ENCODE measurements at regions not wholly inside any gene's neighbourhood (a gene's known extent, or its start where the extent isn't known, plus 50 kb on each side); places are given as distances from the start of the nearest gene placed in this dataset.

DNA sequence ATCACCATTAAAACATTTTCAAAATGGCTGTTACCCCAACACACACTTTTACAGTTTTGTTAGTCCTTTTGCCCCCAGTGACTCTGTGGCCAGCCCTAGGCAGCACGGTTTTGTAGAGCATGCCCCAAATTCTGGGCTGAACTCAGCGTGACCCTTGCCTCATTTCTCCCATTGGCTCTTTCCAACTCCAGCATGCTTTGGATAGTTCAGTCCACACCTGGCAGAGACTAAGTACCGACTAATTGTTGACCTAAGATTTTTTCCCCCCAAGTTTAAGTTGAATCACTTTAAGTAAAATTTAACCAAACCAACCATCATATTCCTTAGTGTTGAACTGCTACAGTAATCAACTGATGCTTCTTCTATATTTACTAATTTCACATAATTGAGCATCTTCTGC lies 62.4 kb upstream of the LRRC8B start:
- no peak overlapping the region for H3K27ac ChIP-seq (replicated peaks)
- H3K27me3 ChIP-seq (ENCODE audit: insufficient read depth, poor library complexity, severe bottlenecking): no peaks in the 10 kb centered on the region
- H3K4me3 ChIP-seq (replicated peaks; ENCODE audit: insufficient read depth, low read length): no peak overlapping the region
- DNase-seq (ENCODE audit: low read depth in 1 of 2, low spot score in 1 of 2): no peak
- TF ChIP-seq SPI1 (IDR thresholded peaks at IDR 0.05; ENCODE audit: borderline replicate concordance, low read depth) (no peak), POLR2AphosphoS5 (IDR thresholded peaks at IDR 0.05; ENCODE audit: low read depth) (no peak), GABPA (IDR thresholded peaks at IDR 0.05; ENCODE audit: low read depth) (no peak)
- TF ChIP-seq, protein P1, sequence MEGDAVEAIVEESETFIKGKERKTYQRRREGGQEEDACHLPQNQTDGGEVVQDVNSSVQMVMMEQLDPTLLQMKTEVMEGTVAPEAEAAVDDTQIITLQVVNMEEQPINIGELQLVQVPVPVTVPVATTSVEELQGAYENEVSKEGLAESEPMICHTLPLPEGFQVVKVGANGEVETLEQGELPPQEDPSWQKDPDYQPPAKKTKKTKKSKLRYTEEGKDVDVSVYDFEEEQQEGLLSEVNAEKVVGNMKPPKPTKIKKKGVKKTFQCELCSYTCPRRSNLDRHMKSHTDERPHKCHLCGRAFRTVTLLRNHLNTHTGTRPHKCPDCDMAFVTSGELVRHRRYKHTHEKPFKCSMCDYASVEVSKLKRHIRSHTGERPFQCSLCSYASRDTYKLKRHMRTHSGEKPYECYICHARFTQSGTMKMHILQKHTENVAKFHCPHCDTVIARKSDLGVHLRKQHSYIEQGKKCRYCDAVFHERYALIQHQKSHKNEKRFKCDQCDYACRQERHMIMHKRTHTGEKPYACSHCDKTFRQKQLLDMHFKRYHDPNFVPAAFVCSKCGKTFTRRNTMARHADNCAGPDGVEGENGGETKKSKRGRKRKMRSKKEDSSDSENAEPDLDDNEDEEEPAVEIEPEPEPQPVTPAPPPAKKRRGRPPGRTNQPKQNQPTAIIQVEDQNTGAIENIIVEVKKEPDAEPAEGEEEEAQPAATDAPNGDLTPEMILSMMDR (IDR thresholded peaks at IDR 0.05; ENCODE audit: insufficient read depth, low read length): no peak
- TF ChIP-seq, protein P2, sequence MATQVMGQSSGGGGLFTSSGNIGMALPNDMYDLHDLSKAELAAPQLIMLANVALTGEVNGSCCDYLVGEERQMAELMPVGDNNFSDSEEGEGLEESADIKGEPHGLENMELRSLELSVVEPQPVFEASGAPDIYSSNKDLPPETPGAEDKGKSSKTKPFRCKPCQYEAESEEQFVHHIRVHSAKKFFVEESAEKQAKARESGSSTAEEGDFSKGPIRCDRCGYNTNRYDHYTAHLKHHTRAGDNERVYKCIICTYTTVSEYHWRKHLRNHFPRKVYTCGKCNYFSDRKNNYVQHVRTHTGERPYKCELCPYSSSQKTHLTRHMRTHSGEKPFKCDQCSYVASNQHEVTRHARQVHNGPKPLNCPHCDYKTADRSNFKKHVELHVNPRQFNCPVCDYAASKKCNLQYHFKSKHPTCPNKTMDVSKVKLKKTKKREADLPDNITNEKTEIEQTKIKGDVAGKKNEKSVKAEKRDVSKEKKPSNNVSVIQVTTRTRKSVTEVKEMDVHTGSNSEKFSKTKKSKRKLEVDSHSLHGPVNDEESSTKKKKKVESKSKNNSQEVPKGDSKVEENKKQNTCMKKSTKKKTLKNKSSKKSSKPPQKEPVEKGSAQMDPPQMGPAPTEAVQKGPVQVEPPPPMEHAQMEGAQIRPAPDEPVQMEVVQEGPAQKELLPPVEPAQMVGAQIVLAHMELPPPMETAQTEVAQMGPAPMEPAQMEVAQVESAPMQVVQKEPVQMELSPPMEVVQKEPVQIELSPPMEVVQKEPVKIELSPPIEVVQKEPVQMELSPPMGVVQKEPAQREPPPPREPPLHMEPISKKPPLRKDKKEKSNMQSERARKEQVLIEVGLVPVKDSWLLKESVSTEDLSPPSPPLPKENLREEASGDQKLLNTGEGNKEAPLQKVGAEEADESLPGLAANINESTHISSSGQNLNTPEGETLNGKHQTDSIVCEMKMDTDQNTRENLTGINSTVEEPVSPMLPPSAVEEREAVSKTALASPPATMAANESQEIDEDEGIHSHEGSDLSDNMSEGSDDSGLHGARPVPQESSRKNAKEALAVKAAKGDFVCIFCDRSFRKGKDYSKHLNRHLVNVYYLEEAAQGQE (IDR thresholded peaks at IDR 0.05; ENCODE audit: insufficient replicate concordance, low read depth): no peak

DNA sequence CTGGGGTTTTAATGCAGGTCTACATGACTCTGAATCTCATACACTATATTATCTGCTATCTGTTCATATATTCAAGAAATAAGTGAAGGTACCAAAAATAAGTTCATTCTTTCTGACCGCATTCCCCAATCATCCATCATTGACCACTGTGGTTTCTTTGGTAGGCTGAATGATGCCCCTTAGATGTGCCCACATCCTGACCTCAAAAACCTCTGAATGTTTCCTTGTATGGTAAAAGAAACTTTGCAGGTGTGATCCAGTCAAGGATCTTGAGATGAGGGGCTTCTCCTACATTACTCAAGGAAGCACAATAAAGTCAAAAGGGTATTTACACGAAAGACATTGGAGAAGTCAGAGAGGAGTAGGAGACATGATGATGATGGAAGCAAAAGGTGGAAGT lies 60.6 kb upstream of the LRRC8B start:
- no peak overlapping the region for H3K4me3 ChIP-seq (replicated peaks; ENCODE audit: insufficient read depth, low read length)

DNA sequence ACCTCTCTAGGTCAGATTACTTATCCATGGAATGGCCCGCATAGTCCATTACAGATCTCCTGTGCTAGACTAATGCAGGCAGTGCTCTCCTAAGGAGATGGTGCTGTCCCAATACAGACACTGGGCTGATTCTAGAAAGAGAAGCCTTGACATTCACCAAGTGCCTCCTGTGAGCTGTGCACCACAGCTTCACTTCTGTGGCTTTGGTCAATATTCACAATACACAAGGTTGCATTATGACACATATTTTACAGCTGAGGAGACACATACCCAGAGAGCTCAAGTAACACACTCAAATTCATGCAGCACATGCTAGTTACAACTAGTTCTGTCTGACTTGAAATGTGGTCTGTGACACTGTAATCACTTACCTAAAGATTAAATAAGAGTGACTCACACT lies 59.4 kb upstream of the LRRC8B start:
- Histone ChIP-seq H3K4me3 (replicated peaks; ENCODE audit: insufficient read depth, low read length) (no peak overlapping the region), H3K27me3 (ENCODE audit: insufficient read depth, poor library complexity, severe bottlenecking) (no peaks in the 10 kb centered on the region), H3K27ac (replicated peaks) (peak overlapping the region; percentile 76)
- DNase-seq (ENCODE audit: low read depth in 1 of 2, low spot score in 1 of 2): peak; percentile 31 to 54
- TF ChIP-seq SPI1 (IDR thresholded peaks at IDR 0.05; ENCODE audit: borderline replicate concordance, low read depth) (no peak), POLR2AphosphoS5 (IDR thresholded peaks at IDR 0.05; ENCODE audit: low read depth) (no peak), GABPA (IDR thresholded peaks at IDR 0.05; ENCODE audit: low read depth) (no peak)
- TF ChIP-seq, protein P2 (IDR thresholded peaks at IDR 0.05; ENCODE audit: insufficient replicate concordance, low read depth): no peak
- TF ChIP-seq, protein P1 (IDR thresholded peaks at IDR 0.05; ENCODE audit: insufficient read depth, low read length): no peak

More for the DNA sequence above, 60.6 kb upstream of the LRRC8B start:
- TF ChIP-seq, protein P2 (IDR thresholded peaks at IDR 0.05; ENCODE audit: insufficient replicate concordance, low read depth): no peak
- TF ChIP-seq, protein P1 (IDR thresholded peaks at IDR 0.05; ENCODE audit: insufficient read depth, low read length): no peak
- no peak for TF ChIP-seq GABPA (IDR thresholded peaks at IDR 0.05; ENCODE audit: low read depth)
- no peak for TF ChIP-seq SPI1 (IDR thresholded peaks at IDR 0.05; ENCODE audit: borderline replicate concordance, low read depth)
- no peak for TF ChIP-seq POLR2AphosphoS5 (IDR thresholded peaks at IDR 0.05; ENCODE audit: low read depth)
- DNase-seq (ENCODE audit: low read depth in 1 of 2, low spot score in 1 of 2): no peak
- Histone ChIP-seq H3K27ac (replicated peaks) (no peak overlapping the region), H3K27me3 (ENCODE audit: insufficient read depth, poor library complexity, severe bottlenecking) (no peaks in the 10 kb centered on the region)
